Endothelial cell of umbilical vein (primary cell): ENCODE measurements at regions not wholly inside any gene's neighbourhood (a gene's known extent, or its start where the extent isn't known, plus 50 kb on each side); places are given as distances from the start of the nearest gene placed in this dataset.

Experiments
- CTCF ChIP-seq, 2 donors: IDR thresholded peaks; 1 replicate in 1 of 2; 2 replicates in 1 of 2; pipeline ENCODE4 v1.5.1; 2011; ENCODE audit warnings: low read length in 2 of 2, mild to moderate bottlenecking in 2 of 2, moderate library complexity in 2 of 2, control low read depth in 1 of 2, inconsistent platforms in 1 of 2, low read depth in 1 of 2; ENCODE audit not compliant: insufficient read depth in 1 of 2; ENCODE audit errors: extremely low read depth in 1 of 2
- EZH2 ChIP-seq: IDR thresholded peaks from 2 replicates; pipeline ENCODE4 v1.6.1; 2012; ENCODE audit warnings: borderline replicate concordance, low read depth, mild to moderate bottlenecking, moderate library complexity, low read length, inconsistent platforms; ENCODE audit not compliant: severe bottlenecking
- GATA2 ChIP-seq: IDR thresholded peaks from 2 replicates; pipeline ENCODE4 v1.7.0; 2011; ENCODE audit warnings: low read depth, mild to moderate bottlenecking, moderate library complexity, mixed read lengths, low read length; ENCODE audit not compliant: insufficient read length, insufficient read depth
- JUN ChIP-seq: IDR thresholded peaks from 2 replicates; pipeline ENCODE4 v1.6.1; 2011; ENCODE audit warnings: borderline replicate concordance, low read depth; ENCODE audit not compliant: insufficient read length, insufficient read depth
- POLR2A ChIP-seq: IDR thresholded peaks from 2 replicates; pipeline ENCODE4 v1.6.1; 2012; ENCODE audit warnings: low read depth, mild to moderate bottlenecking, control low read depth, low read length

- TF ChIP-seq CTCF (IDR thresholded peaks at IDR 0.05; ENCODE audit: extremely low read depth in 1 of 2, insufficient read depth in 1 of 2, low read depth in 1 of 2, low read length in 2 of 2) (no peak), EZH2 (no peak), GATA2 (no peak), POLR2A (no peak), JUN (no peak)
Observed at GRCh38 chr1:94648225-94649007, 106.9 kb upstream of the F3 start.
